Bronchial epithelial cell (primary cell): ENCODE measurements at regions not wholly inside any gene's neighbourhood (a gene's known extent, or its start where the extent isn't known, plus 50 kb on each side); places are given as distances from the start of the nearest gene placed in this dataset.

Experiments used
- DNase-seq: peaks from one replicate; pipeline ENCODE4 v3.0.0-alpha.2; 2010; ENCODE audit warnings: low read depth
- FAIRE-seq: peaks from 2 replicates; lab custom pipeline; 2011; peaks lifted over from hg19 to GRCh38; lab: Jason Lieb, UNC
- H3K27me3 ChIP-seq: 2 replicates; pipeline ENCODE4 v1.5.1; 2011; ENCODE audit warnings: low read length; ENCODE audit not compliant: control insufficient read depth, insufficient read depth
- H3K36me3 ChIP-seq: 2 replicates; pipeline ENCODE4 v1.5.1; 2011; ENCODE audit warnings: low read length; ENCODE audit not compliant: control insufficient read depth, insufficient read depth
- H3K4me3 ChIP-seq: 2 replicates; pipeline ENCODE4 v1.5.1; 2011; ENCODE audit warnings: mild to moderate bottlenecking, low read depth, low read length, control low read depth
- TF ChIP-seq, protein P1 (sequence below): IDR thresholded peaks from 2 replicates; pipeline ENCODE4 v1.5.1; 2011; ENCODE audit warnings: mild to moderate bottlenecking, moderate library complexity, low read length, control low read depth, inconsistent platforms; ENCODE audit not compliant: insufficient read depth, severe bottlenecking

DNA sequence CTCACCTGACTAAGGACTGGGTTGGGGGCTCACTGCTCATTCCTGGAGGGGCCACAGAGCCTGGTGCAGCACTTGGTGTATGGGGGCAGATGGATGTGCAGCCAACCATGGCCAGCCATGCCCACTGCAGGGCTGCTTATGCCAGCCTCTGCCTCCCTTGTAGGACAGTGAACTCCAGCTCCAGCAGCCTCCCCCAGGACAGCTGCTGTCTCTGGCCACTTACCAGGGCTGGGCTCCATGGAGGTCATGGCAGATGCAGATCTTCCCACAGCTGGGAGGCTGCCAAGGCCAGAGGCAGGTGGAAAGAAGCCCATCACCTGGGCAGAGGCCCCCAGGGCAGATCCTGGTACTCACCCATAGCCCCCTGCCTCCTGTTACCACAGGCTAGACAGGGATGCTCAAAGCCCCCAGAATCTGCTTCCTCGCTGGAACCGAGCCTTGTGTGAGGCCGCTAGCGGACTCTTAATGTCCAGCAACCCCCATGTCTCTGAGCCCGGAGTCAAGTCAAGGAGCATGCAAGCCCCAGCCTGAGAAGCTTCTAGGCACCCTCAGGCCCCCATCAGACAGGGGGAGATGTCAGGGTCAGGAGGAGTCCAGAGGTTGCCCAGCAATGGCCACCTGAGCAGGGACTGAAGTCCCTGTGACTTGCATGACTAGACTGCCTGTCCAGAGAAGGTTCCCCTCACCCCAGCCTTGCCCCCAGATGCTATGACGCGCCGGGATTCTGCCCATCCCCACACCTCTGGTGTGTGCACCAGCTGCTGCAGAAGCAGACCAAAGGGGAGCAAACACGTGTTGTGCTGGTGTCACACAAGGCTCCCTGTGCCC, 123.6 kb downstream of the TWIST2 start:
- H3K4me3 ChIP-seq, result no peak overlapping the region

GRCh38 chr2:238972146-238972445, 124.2 kb downstream of the TWIST2 start:
- Histone ChIP-seq H3K36me3 (no peaks in the 10 kb centered on the region), H3K27me3 (no peaks in the 10 kb centered on the region), H3K4me3 (no peak overlapping the region)
- TF ChIP-seq, protein P1, sequence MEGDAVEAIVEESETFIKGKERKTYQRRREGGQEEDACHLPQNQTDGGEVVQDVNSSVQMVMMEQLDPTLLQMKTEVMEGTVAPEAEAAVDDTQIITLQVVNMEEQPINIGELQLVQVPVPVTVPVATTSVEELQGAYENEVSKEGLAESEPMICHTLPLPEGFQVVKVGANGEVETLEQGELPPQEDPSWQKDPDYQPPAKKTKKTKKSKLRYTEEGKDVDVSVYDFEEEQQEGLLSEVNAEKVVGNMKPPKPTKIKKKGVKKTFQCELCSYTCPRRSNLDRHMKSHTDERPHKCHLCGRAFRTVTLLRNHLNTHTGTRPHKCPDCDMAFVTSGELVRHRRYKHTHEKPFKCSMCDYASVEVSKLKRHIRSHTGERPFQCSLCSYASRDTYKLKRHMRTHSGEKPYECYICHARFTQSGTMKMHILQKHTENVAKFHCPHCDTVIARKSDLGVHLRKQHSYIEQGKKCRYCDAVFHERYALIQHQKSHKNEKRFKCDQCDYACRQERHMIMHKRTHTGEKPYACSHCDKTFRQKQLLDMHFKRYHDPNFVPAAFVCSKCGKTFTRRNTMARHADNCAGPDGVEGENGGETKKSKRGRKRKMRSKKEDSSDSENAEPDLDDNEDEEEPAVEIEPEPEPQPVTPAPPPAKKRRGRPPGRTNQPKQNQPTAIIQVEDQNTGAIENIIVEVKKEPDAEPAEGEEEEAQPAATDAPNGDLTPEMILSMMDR, result no peak
- no peak for DNase-seq
- FAIRE-seq, result no peak

More for the DNA sequence above, 123.6 kb downstream of the TWIST2 start:
- FAIRE-seq (no peak), DNase-seq (no peak)
- Histone ChIP-seq H3K36me3 (no peaks in the 10 kb centered on the region), H3K27me3 (no peaks in the 10 kb centered on the region)
- TF ChIP-seq, protein P1, result no peak

GRCh38 chr2:238973038-238973739, 125.3 kb downstream of the TWIST2 start:
- DNase-seq (no peak), FAIRE-seq (no peak)
- TF ChIP-seq, protein P1, result no peak
- Histone ChIP-seq H3K4me3 (no peak overlapping the region), H3K36me3 (no peaks in the 10 kb centered on the region), H3K27me3 (no peaks in the 10 kb centered on the region)

GRCh38 chr2:238974081-238974480, 126.2 kb downstream of the TWIST2 start:
- H3K36me3 ChIP-seq, result no peaks in the 10 kb centered on the region
- peak; percentile 16 for DNase-seq
- TF ChIP-seq, protein P1, result no peak

DNA sequence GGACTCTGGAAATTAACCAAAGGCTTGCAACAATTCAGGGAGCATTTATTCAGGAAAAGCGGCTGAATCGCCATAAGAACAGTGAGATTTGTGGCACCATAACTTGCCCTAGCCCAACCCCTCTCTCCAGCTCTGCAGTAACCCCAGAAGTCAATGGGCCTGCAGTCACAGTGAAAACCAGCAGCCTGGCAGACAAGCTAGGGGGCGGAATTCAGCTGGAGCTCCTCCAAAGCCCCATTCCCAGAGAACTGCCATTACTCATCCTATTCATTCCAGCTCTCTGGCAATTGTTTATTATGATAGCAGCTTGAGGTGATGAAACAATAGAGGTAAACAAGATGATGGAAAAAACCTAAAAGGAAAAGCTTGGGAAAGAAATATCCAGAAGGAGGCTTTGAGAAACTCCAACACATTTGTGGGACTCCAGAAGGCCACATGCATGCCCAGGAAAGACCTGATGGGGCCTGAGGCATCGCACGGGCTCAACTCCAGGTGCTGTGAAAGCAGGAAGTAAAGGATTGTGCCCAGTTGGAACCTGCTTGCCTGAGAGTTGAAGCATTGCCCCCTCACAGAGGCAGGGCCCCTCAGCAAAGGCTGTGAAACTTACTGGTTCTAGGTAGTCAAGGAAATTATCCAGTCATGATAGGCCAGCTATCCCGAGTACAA, 126.7 kb downstream of the TWIST2 start:
- no peaks in the 10 kb centered on the region for H3K36me3 ChIP-seq
- DNase-seq (peak; percentile 74), FAIRE-seq (no peak)

More at GRCh38 chr2:238974081-238974480, 126.2 kb downstream of the TWIST2 start:
- Histone ChIP-seq H3K27me3 (no peaks in the 10 kb centered on the region), H3K4me3 (no peak overlapping the region)
- FAIRE-seq, result no peak

More for the DNA sequence above, 126.7 kb downstream of the TWIST2 start:
- H3K27me3 ChIP-seq, result no peaks in the 10 kb centered on the region
- TF ChIP-seq, protein P1, result peak; percentile 36
- H3K4me3 ChIP-seq, result no peak overlapping the region
